ENCODE measurements at regions not wholly inside any gene's neighbourhood (a gene's known extent, or its start where the extent isn't known, plus 50 kb on each side); places are given as distances from the start of the nearest gene placed in this dataset.

- TF ChIP-seq PATZ1 (CRISPR knock-in tag; IDR thresholded peaks at IDR 0.05; ENCODE audit: borderline replicate concordance) (no peak), CREB5 (CRISPR knock-in tag; IDR thresholded peaks at IDR 0.05; ENCODE audit: low read depth) (no peak), CSRNP3 (CRISPR knock-in tag; IDR thresholded peaks at IDR 0.05) (no peak), ZNF70 (CRISPR knock-in tag; IDR thresholded peaks at IDR 0.05) (no peak), CSDC2 (CRISPR knock-in tag; IDR thresholded peaks at IDR 0.05) (no peak), ZFP30 (CRISPR knock-in tag; IDR thresholded peaks at IDR 0.05) (no peak), TCF4 (CRISPR knock-in tag; IDR thresholded peaks at IDR 0.05; ENCODE audit: borderline replicate concordance) (no peak), RARB (CRISPR knock-in tag; IDR thresholded peaks at IDR 0.05) (no peak), POU6F1 (CRISPR knock-in tag; IDR thresholded peaks at IDR 0.05; ENCODE audit: borderline replicate concordance, low read depth) (no peak), GLIS3 (CRISPR knock-in tag; IDR thresholded peaks at IDR 0.05) (no peak), TSHZ2 (CRISPR knock-in tag; IDR thresholded peaks at IDR 0.05) (no peak)
Measured at GRCh38 chr7:110003827-110004226, 1087.1 kb upstream of the LRRN3 start.

Data from SK-N-SH treated with all-trans-retinoic acid at 6 μM for 48 hours (cell line).